ENCODE measurements at regions not wholly inside any gene's neighbourhood (a gene's known extent, or its start where the extent isn't known, plus 50 kb on each side); places are given as distances from the start of the nearest gene placed in this dataset.
"Not testable (repeated sequence)": the region's sequence is repeated elsewhere in the genome, so short reads cannot be mapped to it uniquely, and the experiment has no call there.

DNA sequence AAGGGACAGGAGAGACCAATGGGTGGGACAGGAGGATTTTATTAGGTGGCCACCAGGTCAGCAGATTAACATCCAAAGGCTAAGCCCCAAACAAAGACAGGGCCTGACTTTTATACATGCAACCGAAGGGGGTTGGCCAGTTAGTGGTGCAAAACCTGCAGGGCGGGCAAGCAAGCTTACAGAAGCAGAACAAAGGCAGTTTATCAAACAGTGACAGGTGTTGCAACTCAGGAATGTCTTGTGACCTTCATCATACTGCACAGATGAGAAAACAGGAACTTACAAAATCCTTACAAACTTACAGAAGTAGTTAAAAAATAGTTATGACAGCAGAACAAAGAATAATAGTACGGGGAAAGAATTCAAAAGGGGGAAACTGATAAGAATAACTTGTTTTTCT lies 708.1 kb downstream of the GLUD2 start:
- ChIA-PET POLR2A (no interaction called here), CTCF (no interaction called here)
- no peaks in the 10 kb centered on the region for H3K27me3 Mint-ChIP-seq
- H3K4me3 Mint-ChIP-seq: no peak overlapping the region
- no peaks in the 10 kb centered on the region for H3K27me3 ChIP-seq (ENCODE audit: control insufficient read depth in 1 of 2, insufficient read depth in 2 of 2, low read length in 2 of 2)
- no peak overlapping the region for H3K27ac ChIP-seq (ENCODE audit: low read depth in 1 of 2, low read length in 2 of 2)
- no peaks in the 10 kb centered on the region for H3K9me3 Mint-ChIP-seq
- TF ChIP-seq, protein P1, sequence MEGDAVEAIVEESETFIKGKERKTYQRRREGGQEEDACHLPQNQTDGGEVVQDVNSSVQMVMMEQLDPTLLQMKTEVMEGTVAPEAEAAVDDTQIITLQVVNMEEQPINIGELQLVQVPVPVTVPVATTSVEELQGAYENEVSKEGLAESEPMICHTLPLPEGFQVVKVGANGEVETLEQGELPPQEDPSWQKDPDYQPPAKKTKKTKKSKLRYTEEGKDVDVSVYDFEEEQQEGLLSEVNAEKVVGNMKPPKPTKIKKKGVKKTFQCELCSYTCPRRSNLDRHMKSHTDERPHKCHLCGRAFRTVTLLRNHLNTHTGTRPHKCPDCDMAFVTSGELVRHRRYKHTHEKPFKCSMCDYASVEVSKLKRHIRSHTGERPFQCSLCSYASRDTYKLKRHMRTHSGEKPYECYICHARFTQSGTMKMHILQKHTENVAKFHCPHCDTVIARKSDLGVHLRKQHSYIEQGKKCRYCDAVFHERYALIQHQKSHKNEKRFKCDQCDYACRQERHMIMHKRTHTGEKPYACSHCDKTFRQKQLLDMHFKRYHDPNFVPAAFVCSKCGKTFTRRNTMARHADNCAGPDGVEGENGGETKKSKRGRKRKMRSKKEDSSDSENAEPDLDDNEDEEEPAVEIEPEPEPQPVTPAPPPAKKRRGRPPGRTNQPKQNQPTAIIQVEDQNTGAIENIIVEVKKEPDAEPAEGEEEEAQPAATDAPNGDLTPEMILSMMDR (IDR thresholded peaks at IDR 0.05): no peak
- DNase-seq (no peak), ATAC-seq (ENCODE audit: poor library complexity) (no peak)
- H3K4me3 ChIP-seq (ENCODE audit: low read length): no peak overlapping the region
- no peaks in the 10 kb centered on the region for H3K9me3 ChIP-seq (ENCODE audit: control insufficient read depth in 1 of 2, insufficient read depth in 1 of 2, low read length in 2 of 2)
- H3K36me3 ChIP-seq (ENCODE audit: insufficient read depth, low read length): no peaks in the 10 kb centered on the region
- intact Hi-C loops (cut with DNase I, micrococcal nuclease): no loop called here
- no peak overlapping the region for H3K27ac Mint-ChIP-seq
- no peaks in the 10 kb centered on the region for H3K4me1 ChIP-seq (ENCODE audit: insufficient read depth, low read length)
- H3K4me1 Mint-ChIP-seq (ENCODE audit: low read depth): no peaks in the 10 kb centered on the region
- no peaks in the 10 kb centered on the region for H3K36me3 Mint-ChIP-seq (ENCODE audit: low read depth)

DNA sequence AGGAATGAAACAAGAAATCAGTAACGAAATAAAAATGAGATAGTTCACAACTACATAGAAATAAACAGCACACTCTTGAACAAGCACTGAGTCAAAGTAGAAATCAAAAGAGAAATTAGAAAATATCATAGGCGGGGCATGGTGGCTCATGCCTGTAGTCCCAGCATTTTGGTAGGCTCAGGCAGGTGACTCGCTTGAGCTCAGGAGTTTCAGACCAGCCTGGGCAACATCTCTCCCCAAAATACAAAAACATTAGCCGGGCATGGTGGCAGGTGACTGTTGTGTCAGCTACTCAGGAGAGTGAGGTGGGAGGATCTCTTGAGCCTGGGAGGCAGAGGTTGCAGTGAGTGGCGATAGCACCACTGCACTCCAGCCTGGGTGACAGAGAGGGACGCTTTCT lies 714.4 kb downstream of the GLUD2 start:
- TF ChIP-seq, protein P1 (IDR thresholded peaks at IDR 0.05): no peak
- H3K9me3 ChIP-seq (ENCODE audit: control insufficient read depth in 1 of 2, insufficient read depth in 1 of 2, low read length in 2 of 2): no peaks in the 10 kb centered on the region
- intact Hi-C loops (cut with DNase I, micrococcal nuclease): no loop called here
- no peak overlapping the region for H3K27ac Mint-ChIP-seq
- H3K36me3 Mint-ChIP-seq (ENCODE audit: low read depth): no peaks in the 10 kb centered on the region
- H3K9me3 Mint-ChIP-seq: no peaks in the 10 kb centered on the region
- no peak overlapping the region for H3K27ac ChIP-seq (ENCODE audit: low read depth in 1 of 2, low read length in 2 of 2)
- H3K4me1 Mint-ChIP-seq (ENCODE audit: low read depth): no peaks in the 10 kb centered on the region
- H3K4me1 ChIP-seq (ENCODE audit: insufficient read depth, low read length): no peaks in the 10 kb centered on the region
- POLR2A ChIA-PET: no interaction called here
- H3K4me3 Mint-ChIP-seq: no peak overlapping the region
- ATAC-seq (ENCODE audit: poor library complexity) (no peak), DNase-seq (no peak)
- CTCF ChIA-PET: no interaction called here
- no peaks in the 10 kb centered on the region for H3K27me3 Mint-ChIP-seq
- H3K36me3 ChIP-seq (ENCODE audit: insufficient read depth, low read length): no peaks in the 10 kb centered on the region
- no peaks in the 10 kb centered on the region for H3K27me3 ChIP-seq (ENCODE audit: control insufficient read depth in 1 of 2, insufficient read depth in 2 of 2, low read length in 2 of 2)
- no peak overlapping the region for H3K4me3 ChIP-seq (ENCODE audit: low read length)

- H3K4me1 ChIP-seq (ENCODE audit: insufficient read depth, low read length): no peaks in the 10 kb centered on the region
- no peak for DNase-seq
- intact Hi-C loops (cut with DNase I, micrococcal nuclease): no loop called here
- no peaks in the 10 kb centered on the region for H3K27me3 ChIP-seq (ENCODE audit: control insufficient read depth in 1 of 2, insufficient read depth in 2 of 2, low read length in 2 of 2)
- H3K27ac ChIP-seq (ENCODE audit: low read depth in 1 of 2, low read length in 2 of 2): no peak overlapping the region
- no peaks in the 10 kb centered on the region for H3K36me3 Mint-ChIP-seq (ENCODE audit: low read depth)
- TF ChIP-seq, protein P1 (IDR thresholded peaks at IDR 0.05): no peak
- H3K4me3 Mint-ChIP-seq: no peak overlapping the region
- no peak for ATAC-seq (ENCODE audit: poor library complexity)
- no peaks in the 10 kb centered on the region for H3K36me3 ChIP-seq (ENCODE audit: insufficient read depth, low read length)
- H3K9me3 ChIP-seq (ENCODE audit: control insufficient read depth in 1 of 2, insufficient read depth in 1 of 2, low read length in 2 of 2): no peaks in the 10 kb centered on the region
- no peak overlapping the region for H3K27ac Mint-ChIP-seq
- ChIA-PET CTCF (no interaction called here), POLR2A (no interaction called here)
- H3K4me3 ChIP-seq (ENCODE audit: low read length): no peak overlapping the region
- H3K4me1 Mint-ChIP-seq (ENCODE audit: low read depth): no peaks in the 10 kb centered on the region
- H3K9me3 Mint-ChIP-seq: no peaks in the 10 kb centered on the region
- no peaks in the 10 kb centered on the region for H3K27me3 Mint-ChIP-seq
These were observed 716.3 kb downstream of the GLUD2 start for GRCh38 chrX:121763671-121764070.

DNA sequence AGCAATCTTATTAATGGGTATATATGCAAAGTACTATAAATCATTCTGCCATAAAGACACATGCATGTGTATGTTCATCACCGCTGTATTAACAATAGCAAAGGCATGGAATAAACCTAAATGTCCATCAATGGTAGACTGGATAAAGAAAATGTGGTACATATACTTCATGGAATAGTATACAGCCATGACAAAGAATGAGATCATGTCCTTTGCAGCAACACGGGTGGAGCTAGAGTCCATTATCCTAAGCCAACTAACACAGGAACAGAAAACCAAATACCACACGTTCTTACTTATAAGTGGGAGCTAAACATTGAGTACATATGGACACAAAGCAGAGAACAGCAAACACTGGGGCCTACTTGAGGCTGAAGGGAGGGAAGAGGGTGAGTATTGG lies 720.8 kb downstream of the GLUD2 start:
- H3K9me3 Mint-ChIP-seq; H3K27ac ChIP-seq (ENCODE audit: low read depth in 1 of 2, low read length in 2 of 2); DNase-seq; H3K4me3 ChIP-seq (ENCODE audit: low read length); POLR2A ChIA-PET; CTCF ChIA-PET; H3K4me3 Mint-ChIP-seq; H3K4me1 ChIP-seq (ENCODE audit: insufficient read depth, low read length); H3K27me3 ChIP-seq (ENCODE audit: control insufficient read depth in 1 of 2, insufficient read depth in 2 of 2, low read length in 2 of 2); H3K36me3 ChIP-seq (ENCODE audit: insufficient read depth, low read length); H3K36me3 Mint-ChIP-seq (ENCODE audit: low read depth); intact Hi-C loops (cut with DNase I, micrococcal nuclease); H3K4me1 Mint-ChIP-seq (ENCODE audit: low read depth); H3K27me3 Mint-ChIP-seq; ATAC-seq (ENCODE audit: poor library complexity); H3K27ac Mint-ChIP-seq; H3K9me3 ChIP-seq (ENCODE audit: control insufficient read depth in 1 of 2, insufficient read depth in 1 of 2, low read length in 2 of 2): not testable (repeated sequence)
